ENCODE measurements at regions not wholly inside any gene's neighbourhood (a gene's known extent, or its start where the extent isn't known, plus 50 kb on each side); places are given as distances from the start of the nearest gene placed in this dataset.
"Not testable (repeated sequence)": the region's sequence is repeated elsewhere in the genome, so short reads cannot be mapped to it uniquely, and the experiment has no call there.

DNA sequence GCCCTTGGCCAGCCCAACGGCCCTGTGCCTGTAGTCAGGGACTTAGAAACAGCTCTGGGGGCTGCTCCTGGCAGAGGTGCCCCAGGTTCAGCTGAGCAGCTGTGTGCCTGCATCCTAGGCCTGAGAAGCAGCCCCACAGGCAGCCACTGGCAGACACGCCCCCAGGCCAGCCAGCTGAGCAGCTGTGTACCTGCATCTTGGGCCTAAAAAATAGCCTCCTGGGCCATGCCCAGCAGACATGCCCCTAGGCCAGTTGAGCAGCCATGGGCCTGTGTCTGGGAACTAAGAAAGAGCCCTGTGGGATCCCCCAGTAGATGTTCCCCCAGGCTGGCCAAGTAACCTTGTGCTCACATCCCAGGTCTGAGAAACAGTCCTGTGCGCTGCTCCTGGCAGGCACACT, 64.0 kb downstream of the TBR1 start:
- no peak for DNase-seq (ENCODE audit: low spot score)

DNA sequence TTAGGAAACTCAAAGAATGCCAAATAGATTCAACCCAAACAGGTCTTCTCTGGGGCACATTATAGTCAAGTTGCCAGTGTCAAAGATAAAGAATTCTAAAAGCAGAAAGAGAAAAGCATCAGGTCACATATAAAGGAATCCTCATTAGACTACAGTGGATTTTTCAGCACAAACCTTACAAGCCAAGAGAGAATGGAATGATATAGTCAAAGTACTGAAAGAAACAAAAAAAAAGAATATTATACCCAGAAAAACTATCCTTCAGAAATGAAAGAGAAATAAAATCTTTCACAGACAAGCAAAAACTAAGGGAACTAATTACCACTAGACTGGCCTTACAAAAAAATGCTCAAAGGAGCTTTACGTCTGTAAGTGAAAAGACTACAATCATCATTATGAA, 65.5 kb downstream of the TBR1 start:
- DNase-seq (ENCODE audit: low spot score) = no peak

DNA sequence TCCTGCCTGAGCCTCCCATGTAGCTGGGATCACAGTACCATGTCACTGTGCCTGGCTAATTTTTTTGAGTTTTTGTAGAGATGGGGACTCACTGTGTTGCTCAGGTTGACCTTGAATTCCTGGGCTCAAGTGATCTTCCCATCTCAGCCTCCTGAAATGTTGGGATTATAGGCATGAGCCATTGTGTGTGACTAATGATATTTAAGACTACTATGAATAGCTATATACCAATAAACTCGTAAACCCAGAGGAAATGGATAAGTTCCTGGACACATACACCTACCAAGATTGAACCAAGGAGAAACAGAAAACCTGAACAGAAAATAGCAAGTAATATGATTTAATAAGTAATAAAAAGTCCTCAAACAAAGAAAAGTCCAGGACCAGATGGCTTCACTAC, 68.0 kb downstream of the TBR1 start:
- DNase-seq (ENCODE audit: low spot score) = no peak

DNA sequence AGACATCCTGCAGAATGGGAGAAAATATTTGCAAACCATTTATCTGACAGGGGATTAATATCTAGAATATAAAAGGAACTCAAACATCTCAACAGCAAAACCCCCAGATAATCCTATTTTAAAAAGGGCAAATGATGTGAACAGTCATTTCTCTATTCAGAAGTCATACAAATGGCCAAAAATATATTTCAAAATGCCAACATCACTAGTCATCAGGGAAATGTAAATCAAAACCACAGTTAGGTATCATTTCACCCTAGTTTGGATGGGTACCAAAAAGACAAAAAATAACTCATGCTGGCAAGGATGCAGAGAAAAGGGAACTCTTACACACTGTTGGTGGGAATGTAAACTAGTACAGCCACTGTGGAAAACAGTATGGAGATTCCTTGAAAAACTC, 70.0 kb downstream of the TBR1 start:
- no peak for DNase-seq (ENCODE audit: low spot score)

DNA sequence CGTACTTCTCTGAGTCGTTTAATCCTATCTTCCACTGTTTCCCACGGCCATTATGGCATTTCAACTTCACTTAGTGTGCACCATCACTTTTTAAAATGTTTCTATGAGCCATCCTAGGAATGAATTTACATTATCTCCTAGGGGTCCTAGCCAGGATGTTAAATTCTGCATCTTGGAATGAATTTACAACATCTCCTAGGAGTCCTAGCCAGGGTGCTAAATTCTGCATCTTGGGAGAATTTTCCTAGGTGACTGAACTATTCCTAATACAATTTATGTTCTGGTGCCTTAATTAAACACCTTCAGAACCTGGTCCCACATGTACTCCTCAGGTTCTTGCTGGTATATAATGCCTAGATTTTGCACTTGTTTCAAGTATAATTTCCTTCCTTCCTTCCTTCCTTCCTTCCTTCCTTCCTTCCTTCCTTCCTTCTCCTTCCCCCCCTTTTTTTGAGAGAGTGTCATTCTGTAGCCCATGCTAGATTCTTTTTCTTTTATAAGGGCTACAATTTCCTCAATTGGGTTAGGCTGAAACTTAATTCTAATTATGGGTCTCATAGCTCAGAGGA, 72.1 kb downstream of the TBR1 start:
- no peak for DNase-seq (ENCODE audit: low spot score)

DNA sequence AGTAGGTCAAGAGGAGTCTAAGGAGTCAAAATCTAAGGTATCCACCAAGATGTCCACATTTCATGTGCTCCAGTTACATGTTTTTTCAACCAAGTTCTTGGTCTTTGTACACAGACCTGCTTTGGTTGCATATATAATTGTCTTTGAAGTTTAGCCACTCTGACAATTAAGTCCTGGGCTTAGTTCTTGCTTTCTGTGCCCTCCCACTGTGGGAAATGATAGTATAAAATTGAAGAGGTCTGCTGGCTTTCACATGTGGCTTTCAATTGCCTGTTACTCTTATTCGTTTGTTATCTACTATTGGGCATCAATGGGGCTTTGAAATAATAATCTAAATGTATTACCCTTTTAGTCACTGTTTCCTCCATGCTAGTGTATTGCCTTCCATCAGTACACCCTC, 72.8 kb downstream of the TBR1 start:
- no peak for DNase-seq (ENCODE audit: low spot score)

DNA sequence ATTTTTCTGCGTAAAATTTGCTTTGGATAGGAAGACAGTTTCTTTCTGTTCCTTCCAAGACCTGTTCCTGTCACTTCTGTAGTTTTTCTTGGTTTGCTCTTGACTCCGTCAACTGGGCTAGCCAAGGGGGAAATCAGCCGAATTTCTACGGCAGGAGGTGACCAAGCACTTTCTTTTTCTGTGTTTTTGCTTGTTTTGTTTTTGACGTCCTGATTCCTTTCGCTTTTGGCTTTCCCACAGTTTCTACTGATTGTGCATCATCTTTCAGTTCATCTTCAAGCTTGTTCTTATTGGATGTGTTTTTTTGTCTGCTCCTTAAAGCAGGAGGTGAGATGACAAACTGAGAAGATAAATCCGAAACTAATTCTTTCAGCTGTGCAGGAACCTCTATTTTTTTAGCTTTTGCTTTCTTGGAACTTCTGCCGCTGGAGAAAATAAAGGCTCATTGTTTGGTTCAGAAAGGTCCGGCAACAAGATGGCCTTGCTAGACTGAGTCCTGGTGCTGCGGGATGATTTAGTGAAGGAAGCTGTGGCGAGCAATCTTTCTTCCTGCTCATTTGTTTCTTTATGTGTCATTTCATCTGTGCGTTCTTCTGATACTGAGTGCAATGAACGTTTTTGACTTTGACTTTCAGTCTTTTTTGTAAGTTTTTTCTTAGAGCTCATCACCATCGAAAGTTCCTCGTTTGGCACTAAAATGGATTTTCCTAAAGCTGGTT, 85.0 kb downstream of the TBR1 start:
- DNase-seq (ENCODE audit: low spot score) = not testable (repeated sequence)

DNA sequence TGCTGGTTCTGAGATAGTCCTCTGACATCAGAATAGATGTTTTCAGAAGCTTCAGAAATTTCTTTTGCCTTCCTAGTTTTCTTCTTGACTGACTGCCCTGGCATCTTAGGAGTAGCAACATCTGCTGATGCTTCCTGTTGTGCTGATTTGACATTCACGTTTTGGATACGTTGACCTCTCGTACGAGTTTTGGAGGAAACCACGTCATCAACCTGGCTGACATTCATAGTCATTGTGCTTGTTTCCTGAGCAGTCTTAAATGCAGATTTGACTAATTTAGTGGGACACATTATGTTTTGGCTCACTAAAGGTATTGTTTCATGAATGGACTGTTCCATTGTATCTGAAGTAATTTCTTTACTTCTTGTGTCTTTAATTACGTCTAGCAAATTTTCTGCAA, 86.2 kb downstream of the TBR1 start:
- DNase-seq (ENCODE audit: low spot score) = not testable (repeated sequence)

DNA sequence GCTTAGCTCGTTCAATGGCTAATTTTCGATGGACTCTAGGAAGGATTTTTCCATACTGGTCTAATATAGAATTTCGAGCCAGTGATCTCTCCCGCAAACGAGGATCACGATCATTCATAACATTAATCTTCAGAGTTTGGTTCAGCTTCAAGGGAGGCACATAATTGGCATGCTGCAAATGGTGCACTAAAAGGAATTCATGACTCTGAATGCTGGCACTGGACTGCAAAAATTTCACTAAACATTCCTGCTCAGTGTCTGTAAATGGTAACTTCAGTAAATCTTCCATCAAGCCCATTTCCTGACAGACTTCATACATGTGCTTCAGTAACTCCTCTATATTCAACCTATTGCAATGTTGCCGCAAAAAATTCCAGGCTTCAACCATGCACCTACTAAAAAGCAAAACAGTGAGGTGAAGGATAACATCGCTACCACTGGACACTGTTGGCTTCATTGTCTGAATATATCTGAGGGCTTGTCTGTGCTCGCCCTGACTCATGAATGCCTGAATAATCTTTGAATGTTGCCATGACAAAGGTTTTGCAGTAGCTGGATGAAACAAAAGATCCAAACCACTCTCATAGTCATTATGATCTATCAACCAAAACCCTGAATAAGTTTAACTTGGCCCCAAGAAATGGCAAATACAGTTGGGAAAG, 88.7 kb downstream of the TBR1 start:
- DNase-seq (ENCODE audit: low spot score) = not testable (repeated sequence)

DNA sequence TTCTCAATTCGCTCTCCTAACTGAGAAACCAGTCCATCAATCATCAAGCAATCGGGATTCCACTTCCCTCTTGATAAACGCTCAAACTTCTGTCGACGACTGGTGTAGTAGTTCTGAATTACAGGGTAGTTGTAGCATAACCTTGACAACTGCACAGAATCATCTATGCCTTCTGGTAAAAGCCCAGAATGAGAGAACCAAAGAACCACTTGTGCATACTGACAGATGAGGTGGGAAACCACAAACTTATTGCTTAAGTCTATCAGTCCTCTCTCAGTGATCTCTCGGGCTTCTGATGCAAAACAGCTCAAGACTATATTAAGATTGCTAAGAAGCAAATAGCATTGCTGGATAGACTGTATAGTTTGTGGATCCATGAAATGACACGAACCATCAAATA, 89.4 kb downstream of the TBR1 start:
- DNase-seq (ENCODE audit: low spot score) = not testable (repeated sequence)

DNA sequence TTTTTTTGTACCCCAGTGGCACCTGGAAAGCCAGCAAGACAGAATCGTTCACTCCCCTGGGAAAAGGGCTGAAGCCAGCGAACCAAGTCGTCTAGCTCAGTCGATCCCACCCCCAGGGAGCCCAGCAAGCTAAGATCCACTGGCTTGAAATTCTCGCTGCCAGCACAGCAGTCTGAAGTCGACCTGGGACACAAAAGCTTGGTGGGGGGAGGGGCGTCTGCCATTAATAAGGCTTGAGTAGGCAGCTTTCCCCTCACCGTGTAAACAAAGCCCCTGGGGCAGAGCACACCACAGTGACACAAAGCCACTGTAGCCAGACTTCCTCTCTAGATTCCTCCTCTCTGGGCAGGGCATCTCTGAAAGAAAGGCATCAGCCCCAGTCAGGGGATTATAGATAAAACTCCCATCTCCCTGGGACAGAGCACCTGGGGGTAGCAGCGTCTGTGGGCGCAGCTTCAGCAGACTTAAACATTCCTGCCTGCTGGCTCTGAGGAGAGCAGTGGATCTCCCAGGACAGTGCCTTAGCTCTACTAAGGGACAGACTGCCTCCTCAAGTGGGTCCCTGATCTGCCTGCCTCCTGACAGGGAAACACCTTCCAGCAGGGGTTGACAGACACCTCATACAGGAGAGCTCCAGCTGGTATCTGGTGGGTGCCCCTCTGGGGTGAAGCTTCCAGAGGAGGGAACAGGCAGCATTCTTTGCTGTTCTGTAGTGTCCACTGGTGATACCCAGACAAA, 97.4 kb downstream of the TBR1 start:
- DNase-seq (ENCODE audit: low spot score) = not testable (repeated sequence)

DNA sequence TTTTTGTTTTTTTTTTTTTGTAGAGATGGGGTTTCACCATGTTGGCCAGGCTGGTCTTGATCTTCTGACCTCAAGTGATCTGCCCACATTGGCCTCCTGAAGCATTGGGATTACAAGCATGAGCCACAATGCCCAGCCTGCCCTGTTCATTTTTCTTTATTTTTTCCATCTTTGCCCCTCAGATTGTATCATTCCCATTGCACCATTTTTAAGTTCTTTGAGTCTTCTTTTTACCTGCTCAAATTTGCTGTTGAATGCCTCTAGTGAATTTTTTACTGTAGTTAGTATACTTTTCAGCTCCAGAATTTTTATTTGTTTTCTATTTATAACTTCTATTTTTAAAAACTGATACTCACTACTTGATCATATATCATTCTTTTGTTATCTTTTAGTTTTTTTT, 101.4 kb upstream of the SLC4A10 start:
- no peak for DNase-seq (ENCODE audit: low spot score)

DNA sequence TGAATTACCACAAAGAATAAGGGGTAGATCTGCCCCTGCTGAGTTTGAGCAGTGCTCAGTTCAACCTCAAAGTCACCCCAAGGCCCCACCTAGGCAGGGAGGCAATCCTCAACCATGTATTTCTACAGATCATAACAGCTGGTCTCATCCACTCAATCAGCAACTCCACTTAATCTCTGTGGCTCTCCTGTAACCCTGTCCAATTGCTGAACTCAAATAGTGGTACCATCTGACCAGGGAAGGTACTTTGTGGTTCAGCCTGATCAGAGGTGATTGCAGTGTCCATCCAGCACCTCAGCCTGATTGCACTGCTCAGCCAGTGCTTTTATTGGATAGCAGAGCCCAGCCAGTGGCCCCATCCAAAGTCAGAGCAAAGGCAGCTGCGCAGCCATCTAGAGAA, 91.0 kb upstream of the SLC4A10 start:
- no peak for DNase-seq (ENCODE audit: low spot score)

DNA sequence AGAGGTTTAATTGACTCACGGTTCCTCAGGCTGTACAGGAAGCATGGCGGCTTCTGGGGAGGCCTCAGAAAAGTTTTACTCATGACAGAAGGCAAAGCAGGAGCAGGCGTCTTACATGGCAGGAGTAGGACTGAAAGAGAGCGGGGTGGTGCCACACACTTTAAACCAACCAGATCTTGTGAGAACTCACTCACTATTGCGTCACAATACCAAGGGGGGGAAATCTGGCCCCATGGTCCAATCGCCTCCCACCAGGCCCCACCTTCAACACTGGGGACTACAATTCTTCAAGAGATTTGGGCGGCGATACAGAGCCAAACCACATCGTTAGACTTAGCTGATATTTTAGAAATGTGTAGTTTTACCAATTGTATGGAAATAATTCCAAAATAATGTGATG, 77.6 kb upstream of the SLC4A10 start:
- no peak for DNase-seq (ENCODE audit: low spot score)

DNA sequence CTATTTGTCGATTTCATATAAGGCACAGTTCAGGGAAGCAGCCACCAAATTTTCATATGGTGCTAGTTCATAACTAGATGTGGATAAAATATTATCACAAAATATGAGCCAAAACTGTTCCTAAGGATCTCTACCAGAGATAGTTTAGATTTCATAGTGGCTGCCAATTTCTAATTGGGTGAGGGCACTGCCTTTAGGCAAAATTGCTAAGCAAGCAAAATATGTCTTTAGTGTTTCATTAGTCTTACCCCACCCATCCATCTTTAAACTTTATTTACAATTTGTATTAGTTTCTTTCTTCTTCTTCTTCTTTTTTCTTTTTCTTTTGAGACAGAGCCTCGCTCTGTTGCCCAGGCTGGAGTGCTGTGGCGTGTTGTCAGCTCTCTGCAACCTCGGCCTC, 77.1 kb upstream of the SLC4A10 start:
- no peak for DNase-seq (ENCODE audit: low spot score)

DNA sequence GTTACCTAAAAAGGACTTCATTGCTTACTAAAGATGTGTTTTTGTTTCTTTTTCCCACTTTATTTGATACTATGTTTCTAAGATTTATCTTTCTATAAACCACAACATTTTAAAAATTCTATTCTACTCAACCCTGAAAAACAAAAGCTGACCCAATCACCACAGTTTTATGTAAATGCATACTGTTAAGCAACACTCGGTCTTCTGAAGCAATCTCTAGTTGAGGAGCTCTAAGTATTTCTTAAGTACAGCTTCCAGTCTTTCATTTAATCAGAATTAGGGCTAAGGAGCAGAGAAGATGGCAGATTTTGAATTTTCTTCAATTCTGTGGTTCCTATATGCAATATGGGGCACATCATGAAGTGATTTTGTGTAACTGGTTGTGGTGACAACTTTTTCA, 72.2 kb upstream of the SLC4A10 start:
- no peak for DNase-seq (ENCODE audit: low spot score)

DNA sequence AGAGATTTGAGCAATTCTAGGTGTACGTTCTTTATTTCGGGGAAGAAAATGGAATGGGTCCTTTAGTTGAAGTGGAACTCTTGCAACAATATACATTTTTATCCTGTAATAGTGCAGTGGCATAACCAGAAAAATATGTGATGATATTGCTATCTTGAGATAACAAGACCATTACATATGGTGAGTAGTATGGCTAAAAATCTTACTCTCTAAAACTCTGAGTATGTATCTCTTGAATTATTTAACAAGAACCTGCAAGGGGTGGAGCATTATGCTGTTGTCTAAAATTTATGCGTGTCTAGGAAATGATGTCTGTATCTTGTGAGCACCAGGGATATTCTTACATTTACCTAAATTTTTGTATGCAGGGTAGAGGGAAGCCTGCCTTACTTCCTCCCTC, 68.4 kb upstream of the SLC4A10 start:
- no peak for DNase-seq (ENCODE audit: low spot score)

DNA sequence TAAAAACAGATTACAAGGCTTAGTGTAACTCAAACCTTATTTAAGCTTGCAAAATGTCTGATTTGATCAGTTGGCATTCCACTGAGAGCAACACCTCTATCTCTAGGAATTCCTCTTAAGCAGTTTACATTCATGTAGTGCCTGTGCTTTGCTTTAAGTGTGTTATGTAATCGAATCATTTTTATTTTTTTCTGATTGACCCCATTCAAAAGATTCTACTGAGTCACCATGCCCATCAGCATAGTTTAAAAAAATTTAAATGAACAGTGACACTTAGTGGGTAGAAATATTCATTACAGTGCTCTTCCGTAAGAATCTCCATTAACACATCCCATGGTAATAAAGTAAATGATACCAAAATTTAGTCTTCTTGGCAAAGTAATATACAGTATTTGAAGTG, 67.8 kb upstream of the SLC4A10 start:
- DNase-seq (ENCODE audit: low spot score) = peak; percentile 4

DNA sequence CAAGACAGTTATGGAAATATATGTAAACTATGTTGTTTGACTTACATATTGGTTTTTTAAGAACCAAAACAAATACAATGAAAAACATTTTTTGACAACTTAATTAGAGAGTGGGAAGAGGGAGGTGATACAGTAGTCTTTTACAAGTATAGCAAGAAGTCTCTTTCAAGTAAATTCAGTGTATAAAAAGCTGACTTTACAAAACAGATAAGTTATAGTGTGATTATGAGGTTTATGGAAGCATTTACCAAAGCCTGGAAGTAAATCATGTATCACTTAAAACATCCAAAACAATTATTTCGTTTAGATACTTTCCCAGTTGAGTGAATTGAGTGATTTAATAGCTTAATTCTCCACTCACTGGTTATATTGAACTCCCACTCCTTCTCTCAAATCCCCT, 66.7 kb upstream of the SLC4A10 start:
- DNase-seq (ENCODE audit: low spot score) = no peak

DNA sequence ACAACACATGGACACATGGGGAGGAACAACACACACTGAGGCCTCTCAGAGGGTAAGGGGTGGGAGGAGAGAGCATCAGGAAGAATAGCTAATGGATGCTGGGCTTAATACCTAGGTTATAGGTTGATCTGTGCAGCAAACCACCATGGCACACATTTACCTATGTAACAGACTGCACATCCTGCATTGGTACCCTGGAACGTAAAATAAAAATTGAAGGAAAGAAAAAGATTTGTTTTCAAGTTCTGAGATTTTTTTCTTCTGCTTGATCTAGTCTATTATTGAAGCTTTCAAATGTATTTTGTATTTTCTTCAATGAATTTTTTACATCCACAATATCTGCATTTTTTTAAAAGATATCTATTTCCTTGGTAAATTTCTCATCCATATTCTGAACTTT, 59.3 kb upstream of the SLC4A10 start:
- DNase-seq (ENCODE audit: low spot score) = no peak

DNA sequence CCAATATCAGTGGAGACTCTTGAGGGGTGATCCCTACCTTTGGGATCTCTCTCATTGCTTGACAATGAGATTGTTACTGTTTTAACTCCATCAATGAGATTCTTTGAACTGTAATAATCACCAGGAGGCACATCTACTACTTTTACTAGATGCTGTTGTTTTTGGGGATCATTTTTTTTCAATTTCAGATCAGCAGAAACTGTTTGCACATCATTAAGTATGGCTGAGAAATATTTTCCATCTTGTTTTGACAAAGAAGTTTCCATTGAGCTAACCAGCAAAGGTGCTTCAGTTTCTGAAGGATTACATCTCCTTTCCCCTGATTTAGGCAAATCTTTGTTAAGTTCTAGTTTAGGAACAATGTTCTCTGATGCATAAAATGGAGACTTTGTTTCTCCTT, 54.8 kb upstream of the SLC4A10 start:
- DNase-seq (ENCODE audit: low spot score) = no peak

DNA sequence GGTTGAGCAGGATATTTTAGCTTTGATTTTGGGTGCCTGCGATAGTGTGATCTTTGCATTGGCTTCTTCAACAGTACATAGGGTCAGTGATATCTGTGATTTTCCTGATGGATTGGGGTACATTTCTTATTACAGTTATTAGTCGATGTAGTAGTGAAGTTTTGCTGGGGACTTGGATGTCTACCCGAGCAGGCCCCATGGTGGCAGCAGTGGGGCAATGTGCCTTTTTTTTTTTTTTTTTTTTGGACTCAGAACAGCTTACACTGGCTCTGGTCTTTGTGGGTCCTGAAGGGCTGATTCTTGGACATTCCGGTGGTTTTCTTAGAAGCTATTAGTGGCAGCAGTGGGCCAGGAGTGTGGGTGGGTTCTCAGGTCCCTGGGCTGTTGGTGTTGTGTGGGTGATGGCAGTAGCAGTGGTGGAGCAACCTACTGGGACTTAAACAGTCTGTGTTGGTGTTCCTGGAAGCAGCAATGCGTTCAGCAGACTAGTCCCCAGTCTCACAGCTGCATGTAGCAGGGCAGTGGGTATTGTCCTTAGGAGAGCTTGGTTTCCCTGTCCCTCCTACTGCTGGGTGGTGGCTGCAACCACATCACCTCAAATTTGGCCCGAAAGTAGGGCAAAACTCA, 53.7 kb upstream of the SLC4A10 start:
- DNase-seq (ENCODE audit: low spot score) = no peak

All from HT-29 (cell line).